H1 (cell line): ENCODE measurements at regions not wholly inside any gene's neighbourhood (a gene's known extent, or its start where the extent isn't known, plus 50 kb on each side); places are given as distances from the start of the nearest gene placed in this dataset.

Experiments used
- CTCF ChIA-PET: fragments of 300-600 bp; sonication (Branson Sonifier 250); formaldehyde crosslinking; loops from one replicate; lab custom pipeline; 2021; ENCODE audit not compliant: partially characterized antibody; lab: Charles Lee
- POLR2A ChIA-PET: fragments of 300-600 bp; sonication (Branson Sonifier 250); formaldehyde crosslinking; loops from one replicate; lab custom pipeline; 2021; ENCODE audit warnings: inconsistent platforms; ENCODE audit not compliant: partially characterized antibody; lab: Charles Lee
- DNase-seq, 2 experiments: peaks; one replicate each; pipeline versions ENCODE4 v3.0.0 to v3.0.0-alpha.2; 2010 to 2022; ENCODE audit warnings: low spot score in 2 of 2, low read depth in 1 of 2, mixed read lengths in 1 of 2
- FAIRE-seq: peaks from 2 replicates; lab custom pipeline; 2011; peaks lifted over from hg19 to GRCh38; lab: Jason Lieb, UNC
- H2AFZ ChIP-seq: 2 replicates; pipeline ENCODE4 v1.8.1; 2012; ENCODE audit warnings: low read length, inconsistent platforms
- H2AK5ac ChIP-seq: 2 replicates; pipeline ENCODE4 v1.6.1; 2013; ENCODE audit warnings: low read depth, low read length
- H2BK120ac ChIP-seq: replicated peaks from 2 replicates; pipeline ENCODE3; 2013; ENCODE audit warnings: low read depth, low read length, inconsistent platforms
- H2BK12ac ChIP-seq: 2 replicates; pipeline ENCODE4 v1.6.1; 2013; ENCODE audit warnings: low read depth, low read length
- H2BK15ac ChIP-seq: 2 replicates; pipeline ENCODE4 v1.6.1; 2013; ENCODE audit warnings: low read length
- H2BK20ac ChIP-seq: 2 replicates; pipeline ENCODE4 v1.6.1; 2013; ENCODE audit warnings: low read length
- H2BK5ac ChIP-seq: 2 replicates; pipeline ENCODE4 v1.6.1; 2013; ENCODE audit warnings: low read depth, low read length
- H3K14ac ChIP-seq: 2 replicates; pipeline ENCODE4 v1.6.1; 2013; ENCODE audit warnings: inconsistent platforms; ENCODE audit not compliant: insufficient read length
- H3K18ac ChIP-seq: 2 replicates; pipeline ENCODE4 v1.6.1; 2013; ENCODE audit warnings: low read length; ENCODE audit errors: extremely low read depth
- H3K23ac ChIP-seq: 2 replicates; pipeline ENCODE4 v1.6.1; 2013; ENCODE audit warnings: inconsistent platforms; ENCODE audit not compliant: insufficient read length
- H3K23me2 ChIP-seq: 2 replicates; pipeline ENCODE4 v1.6.1; 2013; ENCODE audit warnings: low read depth, low read length
- H3K27ac ChIP-seq: 2 replicates; pipeline ENCODE4 v1.6.1; 2011; ENCODE audit warnings: low read depth, low read length, inconsistent platforms
- H3K27me3 ChIP-seq, 4 experiments: replicated peaks in 1 of 4; 1 replicate in 1 of 4; 2 replicates in 3 of 4; pipeline versions ENCODE4 v1.6.1 to v1.8.1; 2011 to 2013; ENCODE audit warnings: low read length in 3 of 4, mild to moderate bottlenecking in 3 of 4, inconsistent platforms in 2 of 4, mixed read lengths in 2 of 4, moderate library complexity in 1 of 4; ENCODE audit not compliant: control insufficient read depth in 3 of 4, insufficient read depth in 3 of 4; ENCODE audit errors: extremely low read depth in 1 of 4
- H3K36me3 ChIP-seq, 4 experiments: 2 replicates each; pipeline versions ENCODE4 v1.6.1 to v1.8.1; 2011 to 2013; ENCODE audit warnings: mild to moderate bottlenecking in 4 of 4, low read length in 3 of 4, moderate library complexity in 2 of 4, control low read depth in 1 of 4, inconsistent platforms in 1 of 4; ENCODE audit not compliant: insufficient read depth in 4 of 4, control insufficient read depth in 2 of 4
- H3K4ac ChIP-seq: replicated peaks from 2 replicates; pipeline ENCODE3; 2013; ENCODE audit warnings: low read length, low read depth, mixed read lengths, inconsistent platforms; ENCODE audit not compliant: insufficient read length
- H3K4me1 ChIP-seq, 4 experiments: replicated peaks in 1 of 4; 1 replicate in 1 of 4; 2 replicates in 3 of 4; pipeline versions ENCODE4 v1.6.1 to v1.8.1; 2011 to 2013; ENCODE audit warnings: low read length in 3 of 4, inconsistent platforms in 2 of 4, mixed read lengths in 1 of 4; ENCODE audit not compliant: insufficient read depth in 4 of 4, control insufficient read depth in 3 of 4
- H3K4me2 ChIP-seq, 2 experiments: 2 replicates each; pipeline versions ENCODE4 v1.6.1 to v1.8.1; 2011 to 2013; ENCODE audit warnings: low read depth in 2 of 2, low read length in 2 of 2, control low read depth in 1 of 2, inconsistent platforms in 1 of 2, mild to moderate bottlenecking in 1 of 2; ENCODE audit not compliant: insufficient read depth in 1 of 2
- H3K4me3 ChIP-seq, 4 experiments: fragments of 200-600, 300-600 bp in 1 of 4; sonication (generic), shearing (Covaris generic), sonication (Bioruptor Twin) in 1 of 4; 2 replicates each; pipeline versions ENCODE4 v1.5.1 to v1.8.1; 2011 to 2016; ENCODE audit warnings: low read length in 4 of 4, low read depth in 3 of 4, control low read depth in 2 of 4, inconsistent platforms in 2 of 4, mild to moderate bottlenecking in 2 of 4, mixed read lengths in 1 of 4, moderate library complexity in 1 of 4; ENCODE audit not compliant: insufficient read depth in 2 of 4; ENCODE audit errors: extremely low read depth in 1 of 4
- H3K56ac ChIP-seq: replicated peaks from 2 replicates; pipeline ENCODE3; 2013; ENCODE audit warnings: low read depth, mild to moderate bottlenecking, mixed read lengths, low read length, inconsistent platforms; ENCODE audit not compliant: insufficient read length
- H3K79me1 ChIP-seq: 2 replicates; pipeline ENCODE4 v1.6.1; 2013; ENCODE audit warnings: low read depth, low read length, control low read depth
- H3K79me2 ChIP-seq, 2 experiments: 2 replicates each; pipeline versions ENCODE4 v1.6.1 to v1.8.1; 2012 to 2013; ENCODE audit warnings: low read length in 2 of 2, mild to moderate bottlenecking in 2 of 2, inconsistent platforms in 1 of 2; ENCODE audit not compliant: insufficient read depth in 2 of 2, control insufficient read depth in 1 of 2
- H3K9ac ChIP-seq, 4 experiments: replicated peaks in 1 of 4; 1 replicate in 1 of 4; 2 replicates in 3 of 4; pipeline versions ENCODE4 v1.6.1 to v1.8.1; 2011 to 2013; ENCODE audit warnings: low read depth in 3 of 4, low read length in 3 of 4, control low read depth in 2 of 4, mild to moderate bottlenecking in 2 of 4, moderate library complexity in 2 of 4, inconsistent platforms in 1 of 4; ENCODE audit errors: extremely low read depth in 1 of 4
- H3K9me3 ChIP-seq, 2 experiments: 2 replicates each; pipeline versions ENCODE4 v1.6.1 to v1.8.1; 2012 to 2013; ENCODE audit warnings: mild to moderate bottlenecking in 2 of 2, moderate library complexity in 2 of 2, control low read depth in 1 of 2, inconsistent platforms in 1 of 2, low read depth in 1 of 2, low read length in 1 of 2, mixed read lengths in 1 of 2; ENCODE audit not compliant: insufficient read depth in 2 of 2
- H4K20me1 ChIP-seq, 2 experiments: replicated peaks in 1 of 2; 2 replicates each; pipeline versions ENCODE3 to v1.8.1; 2011 to 2013; ENCODE audit warnings: inconsistent platforms in 2 of 2, low read length in 2 of 2, mild to moderate bottlenecking in 1 of 2; ENCODE audit not compliant: insufficient read depth in 2 of 2, control insufficient read depth in 1 of 2
- H4K5ac ChIP-seq: 2 replicates; pipeline ENCODE4 v1.6.1; 2013; ENCODE audit warnings: low read length, low read depth, mixed read lengths, inconsistent platforms; ENCODE audit not compliant: insufficient read length
- H4K8ac ChIP-seq: 2 replicates; pipeline ENCODE4 v1.8.0; 2013; ENCODE audit warnings: mild to moderate bottlenecking, moderate library complexity, low read length, inconsistent platforms; ENCODE audit not compliant: insufficient read depth; ENCODE audit errors: extremely low read depth
- H4K91ac ChIP-seq: replicated peaks from 2 replicates; pipeline ENCODE3; 2013; ENCODE audit warnings: low read length, mixed read lengths, inconsistent platforms; ENCODE audit not compliant: insufficient read length
- BCL11A ChIP-seq, 2 experiments: IDR thresholded peaks; one replicate each; pipeline ENCODE4 v1.6.1; 2011; ENCODE audit warnings: low read depth in 2 of 2, low read length in 2 of 2, mild to moderate bottlenecking in 2 of 2
- RFX5 ChIP-seq: IDR thresholded peaks from 2 replicates; pipeline ENCODE4 v1.6.1; 2011; ENCODE audit warnings: low read depth, low read length, improper control_type of control experiment, borderline replicate concordance
- SP1 ChIP-seq: IDR thresholded peaks from 2 replicates; pipeline ENCODE4 v1.6.1; 2011; ENCODE audit warnings: low read depth, low read length
- WGBS, 2 experiments: shearing (Covaris generic) in 1 of 2; methylation state at CpG; one replicate each; pipeline versions ENCODE4 v1.1.6 to v1.1.7; 2013 to 2015; ENCODE audit warnings: low lambda C conversion rate in 2 of 2, mixed read lengths in 2 of 2, inconsistent platforms in 1 of 2, low coverage in 1 of 2, missing lambda C conversion rate in 1 of 2; ENCODE audit not compliant: insufficient replicate concordance in 2 of 2, insufficient coverage in 1 of 2, insufficient read length in 1 of 2; ENCODE audit errors: extremely low coverage in 1 of 2, missing lambda C conversion rate in 1 of 2; 5-methylcytosine and 5-hydroxymethylcytosine counted together
- TF ChIP-seq, protein P1 (sequence below): IDR thresholded peaks from 2 replicates; pipeline ENCODE4 v1.6.1; 2011; ENCODE audit warnings: low read depth, mild to moderate bottlenecking, low read length; ENCODE audit not compliant: insufficient read depth

DNA sequence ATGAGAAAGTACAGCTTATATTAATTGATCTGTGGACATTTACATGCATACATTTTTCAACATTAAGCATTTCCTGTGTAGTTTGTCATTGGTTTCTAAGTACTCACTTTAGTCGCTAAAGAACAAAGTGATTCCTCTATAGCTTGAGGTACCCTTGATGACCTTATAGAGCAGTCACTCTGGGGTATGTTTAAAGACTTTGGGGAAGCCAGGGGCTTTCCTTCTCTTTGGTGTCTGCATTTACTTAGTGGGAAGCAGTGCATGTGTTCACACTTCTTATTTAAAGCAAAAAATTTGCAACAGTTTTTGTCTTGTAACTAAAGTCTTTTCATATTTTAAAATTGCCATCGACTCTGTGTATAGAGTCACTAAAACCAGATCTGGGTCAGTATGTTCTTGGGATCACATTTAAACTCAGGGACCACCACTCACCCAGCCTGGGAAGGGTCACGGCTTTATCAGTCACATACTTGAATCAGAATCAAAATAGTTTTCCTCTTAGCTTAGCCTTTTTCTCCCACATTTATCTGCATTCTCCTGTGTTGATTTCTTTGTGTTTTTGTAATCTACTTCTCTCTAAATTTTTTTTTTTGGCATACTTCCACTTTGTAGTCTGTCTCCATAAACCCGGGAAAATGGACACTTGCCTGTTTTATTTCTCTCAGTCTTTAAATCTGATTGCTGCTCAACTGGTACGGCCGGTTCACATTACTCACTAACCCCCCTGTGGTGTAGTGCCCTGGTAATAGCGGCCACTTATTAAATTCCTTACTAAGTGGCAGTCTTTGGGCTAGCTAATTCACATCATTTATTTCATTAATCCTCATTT, 143.9 kb upstream of the FBN2 start:
- CTCF ChIA-PET: interaction anchor here (0.5 to 3.2 kb wide), 14 partner anchors 9 to 881 kb away, joined by 3 to 16 read pairs (median 4); no protein-coding TSS in a partner anchor
- 26% methylated on average over 7 of the region's 7 CpGs; no CpG with 5 or more reads in 1 of the 2 experiments for WGBS, 2 experiments
- no peak overlapping the region for H3K56ac ChIP-seq
- TF ChIP-seq SP1 (peak; percentile 30; the same call in 1 of the 2 replicates), RFX5 (no peak), BCL11A (IDR thresholded peaks at IDR 0.05; ENCODE audit: low read depth in 2 of 2, low read length in 2 of 2) (no peak)
- TF ChIP-seq, protein P1, sequence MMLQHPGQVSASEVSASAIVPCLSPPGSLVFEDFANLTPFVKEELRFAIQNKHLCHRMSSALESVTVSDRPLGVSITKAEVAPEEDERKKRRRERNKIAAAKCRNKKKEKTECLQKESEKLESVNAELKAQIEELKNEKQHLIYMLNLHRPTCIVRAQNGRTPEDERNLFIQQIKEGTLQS: no peak

More for the DNA sequence above, 143.9 kb upstream of the FBN2 start:
- H3K4me2 ChIP-seq: peak overlapping the region; percentile 22 to 51; a peak in 2 of 4 replicates
- no peak overlapping the region for H2BK15ac ChIP-seq
- no peak overlapping the region for H3K18ac ChIP-seq
- no peak overlapping the region for H3K14ac ChIP-seq
- no peaks in the 10 kb centered on the region for H3K79me2 ChIP-seq
- H3K4ac ChIP-seq: no peak overlapping the region
- no peaks in the 10 kb centered on the region for H3K79me1 ChIP-seq
- FAIRE-seq: peak; percentile 68
- no peak overlapping the region for H2BK12ac ChIP-seq
- no peaks in the 10 kb centered on the region for H3K9me3 ChIP-seq
- peak overlapping the region in 1 of 4 experiments; percentile 23; a peak in 2 of 8 replicates for H3K4me3 ChIP-seq
- H2AK5ac ChIP-seq: no peak overlapping the region
- no peak overlapping the region for H4K8ac ChIP-seq
- no peak overlapping the region for H2BK5ac ChIP-seq
- no peak overlapping the region for H3K23ac ChIP-seq
- no peak overlapping the region for H4K5ac ChIP-seq
- H4K91ac ChIP-seq: no peak overlapping the region
- POLR2A ChIA-PET: interaction anchor here (0.6 kb wide), 1 partner anchor 104 kb away, joined by 4 read pairs; no protein-coding TSS in a partner anchor
- no peaks in the 10 kb centered on the region for H4K20me1 ChIP-seq
- H2AFZ ChIP-seq: no peak overlapping the region
- H3K27ac ChIP-seq: no peak overlapping the region
- H3K23me2 ChIP-seq: no peaks in the 10 kb centered on the region
- DNase-seq: no peak
- H3K27me3 ChIP-seq: no peaks in the 10 kb centered on the region
- peaks cover 3 to 6% (median 6%) of the 10 kb centered on the region in 4 experiments; a peak in 6 of 7 replicates for H3K4me1 ChIP-seq
- no peaks in the 10 kb centered on the region for H3K36me3 ChIP-seq
- no peak overlapping the region for H3K9ac ChIP-seq
- no peak overlapping the region for H2BK120ac ChIP-seq
- no peak overlapping the region for H2BK20ac ChIP-seq
